Osteocyte (in vitro differentiated cells): ENCODE measurements at regions not wholly inside any gene's neighbourhood (a gene's known extent, or its start where the extent isn't known, plus 50 kb on each side); places are given as distances from the start of the nearest gene placed in this dataset.
"Not testable (repeated sequence)": the region's sequence is repeated elsewhere in the genome, so short reads cannot be mapped to it uniquely, and the experiment has no call there.

ENCODE experiments used
- DNase-seq: peaks from one replicate; pipeline ENCODE4 v3.0.0; 2021; ENCODE audit warnings: mixed read lengths; ENCODE audit not compliant: unreplicated experiment; ENCODE audit errors: extremely low spot score
- H3K27ac Mint-ChIP-seq: one replicate; pipeline ENCODE4 v1.8.0; 2021; ENCODE audit warnings: mild to moderate bottlenecking, mixed read lengths; ENCODE audit not compliant: unreplicated experiment
- H3K27me3 Mint-ChIP-seq: one replicate; pipeline ENCODE4 v1.8.0; 2021; ENCODE audit warnings: mixed read lengths; ENCODE audit not compliant: unreplicated experiment
- H3K36me3 Mint-ChIP-seq: one replicate; pipeline ENCODE4 v1.8.0; 2021; ENCODE audit warnings: mixed read lengths; ENCODE audit not compliant: unreplicated experiment
- H3K4me1 Mint-ChIP-seq: one replicate; pipeline ENCODE4 v1.8.0; 2021; ENCODE audit warnings: mixed read lengths; ENCODE audit not compliant: unreplicated experiment
- H3K4me3 Mint-ChIP-seq: one replicate; pipeline ENCODE4 v1.8.0; 2021; ENCODE audit warnings: mild to moderate bottlenecking, moderate library complexity, mixed read lengths; ENCODE audit not compliant: unreplicated experiment
- H3K9me3 Mint-ChIP-seq: one replicate; pipeline ENCODE4 v1.8.0; 2021; ENCODE audit warnings: mixed read lengths; ENCODE audit not compliant: unreplicated experiment
- TF ChIP-seq, protein P1 (sequence below): fragments of 200-600 bp; sonication (generic); IDR thresholded peaks from 2 replicates; pipeline ENCODE4 v1.5.0; 2021; ENCODE audit warnings: antibody characterized with exemption, mild to moderate bottlenecking, moderate library complexity

GRCh38 chrX:114015966-114016365 lies 567.9 kb upstream of the HTR2C start:
- H3K4me3 Mint-ChIP-seq = no peak overlapping the region
- no peaks in the 10 kb centered on the region for H3K4me1 Mint-ChIP-seq
- no peak overlapping the region for H3K27ac Mint-ChIP-seq
- H3K27me3 Mint-ChIP-seq = no peaks in the 10 kb centered on the region
- H3K36me3 Mint-ChIP-seq = no peaks in the 10 kb centered on the region
- no peak for DNase-seq
- peaks cover 5% of the 10 kb centered on the region for H3K9me3 Mint-ChIP-seq
- TF ChIP-seq, protein P1, sequence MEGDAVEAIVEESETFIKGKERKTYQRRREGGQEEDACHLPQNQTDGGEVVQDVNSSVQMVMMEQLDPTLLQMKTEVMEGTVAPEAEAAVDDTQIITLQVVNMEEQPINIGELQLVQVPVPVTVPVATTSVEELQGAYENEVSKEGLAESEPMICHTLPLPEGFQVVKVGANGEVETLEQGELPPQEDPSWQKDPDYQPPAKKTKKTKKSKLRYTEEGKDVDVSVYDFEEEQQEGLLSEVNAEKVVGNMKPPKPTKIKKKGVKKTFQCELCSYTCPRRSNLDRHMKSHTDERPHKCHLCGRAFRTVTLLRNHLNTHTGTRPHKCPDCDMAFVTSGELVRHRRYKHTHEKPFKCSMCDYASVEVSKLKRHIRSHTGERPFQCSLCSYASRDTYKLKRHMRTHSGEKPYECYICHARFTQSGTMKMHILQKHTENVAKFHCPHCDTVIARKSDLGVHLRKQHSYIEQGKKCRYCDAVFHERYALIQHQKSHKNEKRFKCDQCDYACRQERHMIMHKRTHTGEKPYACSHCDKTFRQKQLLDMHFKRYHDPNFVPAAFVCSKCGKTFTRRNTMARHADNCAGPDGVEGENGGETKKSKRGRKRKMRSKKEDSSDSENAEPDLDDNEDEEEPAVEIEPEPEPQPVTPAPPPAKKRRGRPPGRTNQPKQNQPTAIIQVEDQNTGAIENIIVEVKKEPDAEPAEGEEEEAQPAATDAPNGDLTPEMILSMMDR = no peak

- Mint-ChIP-seq H3K4me1 (no peaks in the 10 kb centered on the region), H3K27ac (no peak overlapping the region), H3K27me3 (no peaks in the 10 kb centered on the region), H3K4me3 (no peak overlapping the region), H3K9me3 (peaks cover 4% of the 10 kb centered on the region), H3K36me3 (no peaks in the 10 kb centered on the region)
- TF ChIP-seq, protein P1 = no peak
- no peak for DNase-seq
Observed at GRCh38 chrX:114006664-114007063, 577.2 kb upstream of the HTR2C start.

GRCh38 chrX:113996781-113997180 lies 587.1 kb upstream of the HTR2C start:
- H3K27ac Mint-ChIP-seq = no peak overlapping the region
- H3K36me3 Mint-ChIP-seq = no peaks in the 10 kb centered on the region
- TF ChIP-seq, protein P1 = no peak
- no peak for DNase-seq
- H3K9me3 Mint-ChIP-seq = peaks cover 14% of the 10 kb centered on the region
- H3K4me3 Mint-ChIP-seq = no peak overlapping the region
- H3K4me1 Mint-ChIP-seq = no peaks in the 10 kb centered on the region
- H3K27me3 Mint-ChIP-seq = no peaks in the 10 kb centered on the region

DNA sequence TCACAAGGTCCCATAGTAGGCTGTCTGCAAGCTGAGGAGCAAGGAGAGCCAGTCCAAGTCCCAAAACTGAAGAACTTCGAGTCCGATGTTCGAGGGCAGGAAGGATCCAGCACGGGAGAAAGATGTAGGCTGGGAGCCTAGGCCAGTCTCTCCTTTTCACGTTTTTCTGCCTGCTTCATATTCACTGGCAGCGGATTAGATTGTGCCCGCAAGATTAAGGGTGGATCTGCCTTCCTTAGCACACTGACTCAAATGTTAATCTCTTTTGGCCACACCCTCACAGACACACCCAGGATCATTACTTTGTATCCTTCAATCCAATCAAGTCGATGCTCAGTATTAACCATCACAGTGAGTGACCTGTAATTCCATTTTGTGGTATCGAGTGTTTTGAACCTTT lies 592.2 kb upstream of the HTR2C start:
- not testable (repeated sequence) for H3K36me3 Mint-ChIP-seq, H3K27ac Mint-ChIP-seq, H3K27me3 Mint-ChIP-seq, DNase-seq, H3K4me3 Mint-ChIP-seq, H3K4me1 Mint-ChIP-seq
- peaks cover 19% of the 10 kb centered on the region for H3K9me3 Mint-ChIP-seq

DNA sequence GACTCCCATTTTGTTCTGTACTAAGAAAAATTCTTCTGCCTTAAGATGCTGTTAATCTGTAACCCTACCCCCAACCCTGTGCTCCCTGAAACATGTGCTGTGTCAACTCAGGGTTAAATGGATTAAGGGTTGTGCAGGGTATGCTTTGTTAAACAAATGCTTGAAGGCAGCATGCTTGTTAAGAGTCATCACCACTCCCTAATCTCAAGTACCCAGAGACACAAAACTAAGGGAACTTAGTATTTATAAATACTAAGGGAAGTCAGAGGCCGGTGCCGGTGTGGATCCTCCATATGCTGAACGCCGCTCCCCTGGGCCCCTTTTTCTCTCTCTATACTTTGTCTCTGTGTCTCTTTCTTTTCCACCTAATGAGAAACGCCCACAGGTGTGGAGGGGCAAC lies 593.2 kb upstream of the HTR2C start:
- H3K27me3 Mint-ChIP-seq, H3K27ac Mint-ChIP-seq, H3K36me3 Mint-ChIP-seq, DNase-seq, H3K4me1 Mint-ChIP-seq, H3K4me3 Mint-ChIP-seq: not testable (repeated sequence)
- H3K9me3 Mint-ChIP-seq = peaks cover 19% of the 10 kb centered on the region

- not testable (repeated sequence) for H3K36me3 Mint-ChIP-seq, H3K4me3 Mint-ChIP-seq, H3K27me3 Mint-ChIP-seq, H3K27ac Mint-ChIP-seq, H3K4me1 Mint-ChIP-seq, DNase-seq
- H3K9me3 Mint-ChIP-seq = peaks cover 22% of the 10 kb centered on the region
Observed at GRCh38 chrX:113988315-113988935, 595.5 kb upstream of the HTR2C start.

- TF ChIP-seq, protein P1 = no peak
- Mint-ChIP-seq H3K27ac (no peak overlapping the region), H3K4me3 (no peak overlapping the region), H3K4me1 (peaks cover 2% of the 10 kb centered on the region), H3K27me3 (no peaks in the 10 kb centered on the region), H3K36me3 (no peaks in the 10 kb centered on the region), H3K9me3 (peaks cover 23% of the 10 kb centered on the region)
- DNase-seq = no peak
Observed at GRCh38 chrX:113986427-113986826, 597.5 kb upstream of the HTR2C start.
